Nephron (organoid): ENCODE measurements at regions not wholly inside any gene's neighbourhood (a gene's known extent, or its start where the extent isn't known, plus 50 kb on each side); places are given as distances from the start of the nearest gene placed in this dataset.

ENCODE experiments used
- H3K27ac Mint-ChIP-seq, 3 experiments: 2 replicates each; pipeline ENCODE4 v1.8.0; 2020; ENCODE audit warnings: mixed read lengths in 3 of 3, mild to moderate bottlenecking in 2 of 3, moderate library complexity in 1 of 3
- H3K27me3 Mint-ChIP-seq: 2 replicates; pipeline ENCODE4 v1.8.0; 2021; ENCODE audit warnings: low read depth, mild to moderate bottlenecking, moderate library complexity, mixed read lengths
- H3K36me3 Mint-ChIP-seq: 2 replicates; pipeline ENCODE4 v1.8.0; 2020; ENCODE audit warnings: low read depth, mixed read lengths
- H3K4me1 Mint-ChIP-seq: 2 replicates; pipeline ENCODE4 v1.8.0; 2020; ENCODE audit warnings: mixed read lengths
- H3K4me3 Mint-ChIP-seq, 3 experiments: 2 replicates each; pipeline ENCODE4 v1.8.0; 2020; ENCODE audit warnings: mild to moderate bottlenecking in 3 of 3, mixed read lengths in 3 of 3, moderate library complexity in 2 of 3
- H3K9me3 Mint-ChIP-seq: 2 replicates; pipeline ENCODE4 v1.8.0; 2020; ENCODE audit warnings: mixed read lengths
- TF ChIP-seq, protein P1 (sequence below), 3 experiments: fragments of 200-600 bp; sonication (generic); IDR thresholded peaks; one replicate each; pipeline ENCODE4 v1.5.0; 2021; ENCODE audit warnings: antibody characterized with exemption in 3 of 3; ENCODE audit not compliant: unreplicated experiment in 3 of 3

DNA sequence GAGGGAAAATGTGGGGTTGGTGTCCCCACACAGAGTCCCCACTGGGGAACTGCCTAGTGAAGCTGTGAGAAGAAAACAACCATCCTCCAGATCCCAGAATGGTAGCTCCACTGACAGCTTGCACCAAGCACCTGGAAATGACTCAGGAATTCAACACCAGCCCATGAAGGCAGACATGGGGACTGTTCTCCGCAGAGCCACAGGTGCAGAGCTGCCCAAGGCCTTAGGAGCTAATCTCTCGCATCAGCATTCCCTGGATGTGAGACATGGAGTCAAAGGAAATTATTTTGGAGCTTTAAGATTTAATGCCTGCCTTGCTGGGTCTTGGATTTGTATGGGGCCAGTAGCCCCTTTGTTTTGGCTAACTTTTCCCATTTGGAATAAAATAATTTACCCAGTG lies 367.9 kb downstream of the FAM133A start:
- no peaks in the 10 kb centered on the region for H3K4me1 Mint-ChIP-seq
- H3K36me3 Mint-ChIP-seq: no peaks in the 10 kb centered on the region
- peaks cover 6% of the 10 kb centered on the region for H3K9me3 Mint-ChIP-seq
- H3K27me3 Mint-ChIP-seq: no peaks in the 10 kb centered on the region
- H3K27ac Mint-ChIP-seq: no peak overlapping the region
- H3K4me3 Mint-ChIP-seq: no peak overlapping the region
- TF ChIP-seq, protein P1, sequence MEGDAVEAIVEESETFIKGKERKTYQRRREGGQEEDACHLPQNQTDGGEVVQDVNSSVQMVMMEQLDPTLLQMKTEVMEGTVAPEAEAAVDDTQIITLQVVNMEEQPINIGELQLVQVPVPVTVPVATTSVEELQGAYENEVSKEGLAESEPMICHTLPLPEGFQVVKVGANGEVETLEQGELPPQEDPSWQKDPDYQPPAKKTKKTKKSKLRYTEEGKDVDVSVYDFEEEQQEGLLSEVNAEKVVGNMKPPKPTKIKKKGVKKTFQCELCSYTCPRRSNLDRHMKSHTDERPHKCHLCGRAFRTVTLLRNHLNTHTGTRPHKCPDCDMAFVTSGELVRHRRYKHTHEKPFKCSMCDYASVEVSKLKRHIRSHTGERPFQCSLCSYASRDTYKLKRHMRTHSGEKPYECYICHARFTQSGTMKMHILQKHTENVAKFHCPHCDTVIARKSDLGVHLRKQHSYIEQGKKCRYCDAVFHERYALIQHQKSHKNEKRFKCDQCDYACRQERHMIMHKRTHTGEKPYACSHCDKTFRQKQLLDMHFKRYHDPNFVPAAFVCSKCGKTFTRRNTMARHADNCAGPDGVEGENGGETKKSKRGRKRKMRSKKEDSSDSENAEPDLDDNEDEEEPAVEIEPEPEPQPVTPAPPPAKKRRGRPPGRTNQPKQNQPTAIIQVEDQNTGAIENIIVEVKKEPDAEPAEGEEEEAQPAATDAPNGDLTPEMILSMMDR (IDR thresholded peaks at IDR 0.05; ENCODE audit: unreplicated experiment in 3 of 3): no peak

DNA sequence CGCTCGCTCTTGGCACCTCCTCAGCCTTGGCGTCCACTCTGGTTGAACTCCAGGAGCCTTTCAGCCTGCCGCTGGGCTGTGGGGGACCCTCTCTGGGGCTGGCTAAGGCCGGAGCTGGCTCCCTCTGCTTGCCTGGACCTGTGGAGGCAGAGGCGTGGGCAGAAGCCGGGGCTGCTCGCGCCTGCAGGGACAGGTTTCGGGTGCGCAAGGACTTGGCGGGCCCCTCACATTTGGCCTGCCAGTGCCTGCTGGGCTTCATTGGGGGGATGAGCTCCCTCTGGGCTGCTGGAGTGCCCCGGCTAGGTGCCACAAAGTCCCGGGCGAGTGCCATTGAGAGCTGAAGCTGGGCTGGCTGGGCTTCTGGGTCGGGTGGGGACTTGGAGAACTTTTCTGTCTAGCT lies 371.7 kb downstream of the FAM133A start:
- Mint-ChIP-seq H3K27ac (no peak overlapping the region), H3K4me3 (no peak overlapping the region), H3K36me3 (no peaks in the 10 kb centered on the region), H3K4me1 (no peaks in the 10 kb centered on the region), H3K27me3 (no peaks in the 10 kb centered on the region), H3K9me3 (peaks cover 4% of the 10 kb centered on the region)
- TF ChIP-seq, protein P1 (IDR thresholded peaks at IDR 0.05; ENCODE audit: unreplicated experiment in 3 of 3): no peak

DNA sequence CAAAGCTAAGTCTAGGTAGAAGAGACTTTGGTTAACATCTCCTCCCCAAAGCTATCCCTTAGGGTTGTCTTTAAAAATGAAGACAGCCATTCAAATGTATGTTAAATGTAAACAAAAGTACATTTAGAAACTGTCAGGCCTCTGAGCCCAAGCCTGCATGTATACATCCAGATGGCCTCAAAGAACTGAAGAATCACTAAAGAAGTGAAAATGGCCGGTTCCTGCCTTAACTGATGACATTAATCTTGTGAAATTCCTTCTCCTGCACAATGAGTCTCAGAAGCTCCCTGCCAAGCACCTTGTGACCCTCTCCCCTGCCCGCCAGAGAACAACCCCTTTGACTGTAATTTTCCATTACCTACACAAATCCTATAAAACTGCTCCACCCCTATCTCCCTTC lies 377.9 kb downstream of the FAM133A start:
- no peaks in the 10 kb centered on the region for H3K9me3 Mint-ChIP-seq
- no peak overlapping the region for H3K4me3 Mint-ChIP-seq
- H3K4me1 Mint-ChIP-seq: no peaks in the 10 kb centered on the region
- H3K27ac Mint-ChIP-seq: no peak overlapping the region
- no peaks in the 10 kb centered on the region for H3K36me3 Mint-ChIP-seq
- TF ChIP-seq, protein P1 (IDR thresholded peaks at IDR 0.05; ENCODE audit: unreplicated experiment in 3 of 3): no peak
- no peaks in the 10 kb centered on the region for H3K27me3 Mint-ChIP-seq

DNA sequence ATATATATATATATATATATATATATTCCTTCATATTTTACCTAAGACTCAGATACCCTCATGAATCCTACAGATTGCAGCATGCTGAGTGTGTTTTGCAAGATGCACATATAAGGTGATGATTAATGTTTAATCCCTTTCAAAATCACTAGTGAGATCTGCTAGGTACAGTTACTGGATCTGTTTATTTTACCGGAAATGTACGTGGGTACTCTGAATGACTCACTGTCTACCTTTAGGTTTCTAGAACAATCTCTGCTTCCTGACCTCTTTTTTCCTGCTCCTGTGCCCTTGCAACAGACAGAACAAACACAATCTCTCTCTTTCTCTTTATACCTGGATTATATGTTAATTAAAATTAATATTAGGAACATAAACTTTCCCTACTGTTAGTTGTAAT lies 379.6 kb downstream of the FAM133A start:
- Mint-ChIP-seq H3K27ac (no peak overlapping the region), H3K36me3 (no peaks in the 10 kb centered on the region), H3K4me3 (no peak overlapping the region), H3K9me3 (no peaks in the 10 kb centered on the region), H3K4me1 (no peaks in the 10 kb centered on the region), H3K27me3 (no peaks in the 10 kb centered on the region)
- TF ChIP-seq, protein P1 (IDR thresholded peaks at IDR 0.05; ENCODE audit: unreplicated experiment in 3 of 3): no peak

DNA sequence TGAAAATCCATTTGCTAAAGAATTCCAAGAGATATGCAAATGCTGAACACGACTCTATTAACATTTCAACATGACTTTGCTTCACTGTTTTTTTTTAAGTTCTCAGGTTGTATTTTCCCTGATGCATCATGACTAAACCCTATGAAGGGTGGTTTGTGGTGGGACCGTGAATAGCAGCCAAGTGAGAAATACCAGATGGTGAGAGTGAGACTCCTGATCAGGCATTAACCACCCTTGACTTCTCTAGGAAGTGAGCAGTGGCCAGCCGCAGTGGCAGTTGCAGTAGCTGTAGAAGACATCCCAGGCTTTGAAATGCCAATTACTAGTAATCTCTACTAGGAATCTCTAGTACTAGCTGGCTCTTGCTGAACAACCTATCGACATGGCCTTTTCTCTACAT lies 383.4 kb downstream of the FAM133A start:
- Mint-ChIP-seq H3K4me3 (no peak overlapping the region), H3K27ac (no peak overlapping the region), H3K27me3 (no peaks in the 10 kb centered on the region), H3K36me3 (no peaks in the 10 kb centered on the region), H3K4me1 (no peaks in the 10 kb centered on the region), H3K9me3 (peaks cover 3% of the 10 kb centered on the region)
- TF ChIP-seq, protein P1 (IDR thresholded peaks at IDR 0.05; ENCODE audit: unreplicated experiment in 3 of 3): no peak

DNA sequence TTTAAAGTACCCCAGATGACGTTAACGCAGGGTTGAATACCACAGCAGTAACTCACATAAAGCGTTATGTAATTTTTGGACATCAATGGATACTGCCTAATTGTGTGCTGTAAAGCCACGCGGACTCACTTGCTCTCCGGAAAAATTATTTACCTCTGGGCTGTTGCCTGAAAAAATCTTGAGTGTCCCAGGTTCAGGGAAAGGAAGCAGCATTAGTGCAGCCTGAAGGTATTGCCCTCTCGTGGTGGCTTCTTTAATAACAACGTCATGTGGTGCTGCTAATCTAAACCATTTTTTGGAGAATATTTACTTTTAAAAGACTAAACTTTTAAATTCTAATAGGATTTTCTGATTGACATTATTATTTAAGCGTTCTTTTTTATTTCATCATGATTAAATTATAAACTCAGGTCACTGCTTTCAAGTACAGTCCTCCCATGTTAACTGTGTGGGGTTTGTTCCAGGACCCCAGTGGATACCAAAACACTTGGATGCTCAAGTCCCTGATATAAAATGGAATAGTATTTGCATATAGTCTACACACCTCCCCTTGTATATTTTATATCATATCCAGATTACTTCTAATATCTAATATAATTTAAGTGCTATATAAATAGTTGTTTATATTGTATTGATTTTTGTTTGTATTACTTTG lies 384.8 kb downstream of the FAM133A start:
- no peaks in the 10 kb centered on the region for H3K4me1 Mint-ChIP-seq
- no peak overlapping the region for H3K27ac Mint-ChIP-seq
- no peak overlapping the region for H3K4me3 Mint-ChIP-seq
- TF ChIP-seq, protein P1 (IDR thresholded peaks at IDR 0.05; ENCODE audit: unreplicated experiment in 3 of 3): peak; percentile 64 to 69 (median 66)
- no peaks in the 10 kb centered on the region for H3K27me3 Mint-ChIP-seq
- H3K36me3 Mint-ChIP-seq: no peaks in the 10 kb centered on the region
- H3K9me3 Mint-ChIP-seq: peaks cover 3% of the 10 kb centered on the region
